Stomach smooth muscle (tissue), 2 donors: ENCODE measurements at regions not wholly inside any gene's neighbourhood (a gene's known extent, or its start where the extent isn't known, plus 50 kb on each side); places are given as distances from the start of the nearest gene placed in this dataset.

Experiments
- H3K27ac ChIP-seq: one replicate; pipeline ENCODE4 v1.7.0; 2013; ENCODE audit warnings: mild to moderate bottlenecking, low read length, inconsistent platforms
- H3K27me3 ChIP-seq, 2 donors: one replicate each; pipeline ENCODE4 v1.7.0; 2013; ENCODE audit warnings: low read length in 2 of 2; ENCODE audit not compliant: insufficient read depth in 2 of 2, control insufficient read depth in 1 of 2
- H3K36me3 ChIP-seq, 2 donors: one replicate each; pipeline ENCODE4 v1.7.0; 2013; ENCODE audit warnings: low read length in 2 of 2; ENCODE audit not compliant: control insufficient read depth in 2 of 2, insufficient read depth in 2 of 2
- H3K4me1 ChIP-seq: one replicate; pipeline ENCODE4 v1.7.0; 2013; ENCODE audit warnings: low read length; ENCODE audit not compliant: control insufficient read depth, insufficient read depth
- H3K4me3 ChIP-seq, 2 donors: one replicate each; pipeline ENCODE4 v1.7.0; 2013; ENCODE audit warnings: low read length in 2 of 2
- H3K9ac ChIP-seq, 2 donors: one replicate each; pipeline ENCODE4 v1.7.0; 2013; ENCODE audit warnings: low read length in 2 of 2, mild to moderate bottlenecking in 1 of 2
- H3K9me3 ChIP-seq, 2 donors: one replicate each; pipeline ENCODE4 v1.7.0; 2013; ENCODE audit warnings: low read length in 2 of 2; ENCODE audit not compliant: control insufficient read depth in 2 of 2
- donor health status: healthy.
- donor health status: Pancreatic carcinoma.

DNA sequence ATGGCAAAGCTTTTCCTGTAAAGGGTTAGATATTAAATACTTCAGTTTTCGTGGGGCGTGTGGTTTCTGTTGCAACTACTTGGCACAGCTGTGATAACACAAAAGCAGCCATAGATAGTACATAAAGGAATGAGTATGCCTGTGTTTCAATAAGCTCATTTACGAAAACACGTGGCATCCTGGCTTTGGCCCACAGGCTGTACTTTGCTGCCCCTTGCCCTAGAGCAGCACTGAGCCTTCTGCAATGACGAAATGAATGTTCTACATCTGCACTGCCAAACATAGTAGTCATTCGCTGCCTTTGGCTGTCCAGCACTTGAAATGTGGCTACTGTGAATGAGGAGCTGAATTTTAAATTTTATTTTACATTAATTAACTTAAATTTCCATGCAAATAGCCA is 376.2 kb upstream of the TPK1 start:
- no peaks in the 10 kb centered on the region for H3K4me1 ChIP-seq
- no peak overlapping the region for H3K27ac ChIP-seq
- H3K9me3 ChIP-seq, result no peaks in the 10 kb centered on the region
- H3K36me3 ChIP-seq, result peaks cover 0 to 2% of the 10 kb centered on the region in 2 donors
- H3K4me3 ChIP-seq, result no peak overlapping the region
- no peaks in the 10 kb centered on the region for H3K27me3 ChIP-seq
- no peak overlapping the region for H3K9ac ChIP-seq

DNA sequence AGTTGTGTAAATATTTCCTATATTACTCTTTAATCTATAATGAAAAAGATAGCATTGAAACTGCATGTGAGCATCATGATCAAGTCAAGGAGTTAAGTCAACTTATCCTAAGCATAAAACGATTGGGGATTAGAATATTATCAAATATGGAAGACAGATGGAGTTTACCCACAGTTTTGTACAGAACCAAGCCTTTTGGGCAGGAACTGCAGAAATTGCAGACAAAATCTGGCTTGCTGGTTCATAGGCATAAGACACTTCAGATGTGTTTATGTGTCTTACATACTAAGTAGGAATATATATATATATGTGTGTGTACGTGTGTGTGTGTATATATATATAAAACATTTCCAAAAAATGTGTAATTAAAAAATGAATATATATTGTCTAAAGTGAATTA is 375.4 kb upstream of the TPK1 start:
- Histone ChIP-seq H3K27ac (no peak overlapping the region), H3K4me1 (no peaks in the 10 kb centered on the region), H3K9me3 (no peaks in the 10 kb centered on the region), H3K4me3 (no peak overlapping the region), H3K27me3 (no peaks in the 10 kb centered on the region), H3K9ac (no peak overlapping the region), H3K36me3 (peaks cover 0 to 2% of the 10 kb centered on the region in 2 donors)

DNA sequence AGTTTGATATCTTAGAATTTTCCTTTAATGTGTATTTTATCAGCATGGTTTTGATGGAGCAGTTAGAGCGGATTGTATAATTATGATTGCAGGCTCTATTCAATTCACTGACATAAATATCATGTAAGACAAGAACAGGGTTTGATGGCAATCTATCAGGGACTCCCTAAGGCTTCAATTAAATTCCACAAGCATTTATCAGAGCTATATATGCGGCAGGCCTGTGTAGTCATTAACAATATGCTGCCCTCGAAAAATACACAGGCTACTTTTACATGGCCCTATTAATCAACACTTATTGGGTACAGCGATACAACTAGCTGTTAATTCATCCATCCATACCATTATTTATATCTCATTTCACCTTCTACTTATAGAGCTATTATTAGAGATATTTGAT is 358.1 kb upstream of the TPK1 start:
- H3K27me3 ChIP-seq, result no peaks in the 10 kb centered on the region
- H3K27ac ChIP-seq, result no peak overlapping the region
- no peaks in the 10 kb centered on the region for H3K4me1 ChIP-seq
- H3K36me3 ChIP-seq, result no peaks in the 10 kb centered on the region
- no peak overlapping the region for H3K4me3 ChIP-seq
- no peak overlapping the region for H3K9ac ChIP-seq
- H3K9me3 ChIP-seq, result no peaks in the 10 kb centered on the region

DNA sequence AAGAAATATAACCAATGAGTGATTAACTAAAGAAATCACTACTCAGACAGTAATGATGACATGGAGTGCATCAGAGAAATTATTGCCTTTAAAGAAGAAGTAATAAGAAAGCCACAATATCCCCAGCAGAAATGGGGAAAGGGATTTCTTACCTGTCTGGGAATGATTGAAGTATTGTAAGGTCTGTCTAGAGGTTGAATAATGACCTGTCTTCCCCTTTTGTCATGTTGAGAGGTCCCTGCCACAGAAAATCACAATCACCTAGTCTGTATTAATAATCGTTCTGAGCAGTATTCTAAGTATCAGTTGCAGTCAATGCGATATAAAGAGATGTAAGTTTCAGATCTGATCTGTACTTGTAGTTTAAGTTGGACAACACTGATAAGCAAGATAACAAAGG is 349.1 kb upstream of the TPK1 start:
- no peak overlapping the region for H3K4me3 ChIP-seq
- H3K27ac ChIP-seq, result no peak overlapping the region
- no peaks in the 10 kb centered on the region for H3K4me1 ChIP-seq
- H3K9ac ChIP-seq, result no peak overlapping the region
- H3K36me3 ChIP-seq, result no peaks in the 10 kb centered on the region
- no peaks in the 10 kb centered on the region for H3K27me3 ChIP-seq
- H3K9me3 ChIP-seq, result no peaks in the 10 kb centered on the region

DNA sequence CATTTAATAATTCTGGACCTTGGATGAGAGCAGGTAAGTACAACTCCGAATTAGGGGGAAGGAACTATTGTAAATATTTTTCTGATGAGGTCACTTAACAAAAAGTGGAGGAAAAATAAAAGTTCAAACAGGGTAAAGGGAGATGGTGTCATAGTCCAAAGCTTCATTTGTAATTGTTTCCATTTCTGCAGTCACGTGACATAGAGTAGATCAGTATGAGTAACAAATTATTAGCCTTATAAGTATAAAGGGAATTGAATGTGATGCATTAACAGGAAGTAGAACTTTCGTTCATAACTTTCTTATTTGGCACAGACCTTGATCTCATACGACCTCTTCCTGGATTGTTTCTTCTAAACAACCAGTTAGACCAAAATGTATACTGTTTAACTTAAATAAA is 347.2 kb upstream of the TPK1 start:
- H3K9me3 ChIP-seq, result no peaks in the 10 kb centered on the region

DNA sequence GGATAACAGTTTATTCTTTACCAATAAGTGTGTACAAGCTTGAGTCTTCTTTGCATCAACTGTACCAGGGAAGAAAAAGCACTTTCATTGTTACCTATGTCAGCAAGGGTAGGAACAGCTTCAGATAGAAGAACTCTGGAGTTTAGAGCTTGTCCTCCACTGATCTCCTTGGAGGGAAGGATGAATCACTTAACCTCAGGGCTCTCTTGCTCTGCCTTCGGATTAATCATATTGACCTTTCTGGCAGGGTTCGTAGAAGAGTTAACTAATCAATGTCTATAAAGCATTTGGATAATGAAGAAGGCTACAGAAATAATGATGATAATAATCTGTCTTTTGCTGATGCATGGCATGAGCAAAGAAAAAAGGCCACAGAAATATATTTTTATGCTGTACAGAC is 339.5 kb upstream of the TPK1 start:
- Histone ChIP-seq H3K9ac (no peak overlapping the region), H3K9me3 (no peaks in the 10 kb centered on the region), H3K36me3 (no peaks in the 10 kb centered on the region), H3K4me3 (no peak overlapping the region), H3K4me1 (no peaks in the 10 kb centered on the region), H3K27me3 (no peaks in the 10 kb centered on the region), H3K27ac (no peak overlapping the region)

More for the DNA sequence above, 347.2 kb upstream of the TPK1 start:
- Histone ChIP-seq H3K36me3 (no peaks in the 10 kb centered on the region), H3K4me3 (no peak overlapping the region), H3K4me1 (no peaks in the 10 kb centered on the region), H3K27me3 (no peaks in the 10 kb centered on the region), H3K9ac (no peak overlapping the region), H3K27ac (no peak overlapping the region)

DNA sequence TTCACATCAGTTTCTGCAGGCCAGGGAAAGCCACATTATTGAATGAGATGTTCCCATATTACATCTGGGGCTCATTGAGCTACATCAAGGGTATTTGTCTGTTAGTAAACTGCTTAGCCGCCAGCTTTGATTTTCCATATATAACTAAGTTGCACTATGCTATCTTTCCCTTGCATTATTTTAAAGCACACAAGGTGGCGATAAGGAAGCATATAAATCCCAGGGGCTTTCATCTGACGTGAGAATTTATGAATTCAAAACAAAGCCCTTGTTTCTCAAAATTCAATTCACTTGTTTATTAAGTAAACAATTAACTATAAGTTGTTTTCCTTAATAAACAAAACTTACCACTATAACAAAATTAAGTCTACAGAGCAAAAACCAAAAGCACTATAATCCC is 334.1 kb upstream of the TPK1 start:
- Histone ChIP-seq H3K4me3 (no peak overlapping the region), H3K36me3 (no peaks in the 10 kb centered on the region), H3K27ac (no peak overlapping the region), H3K9me3 (no peaks in the 10 kb centered on the region), H3K4me1 (no peaks in the 10 kb centered on the region), H3K9ac (no peak overlapping the region), H3K27me3 (no peaks in the 10 kb centered on the region)

DNA sequence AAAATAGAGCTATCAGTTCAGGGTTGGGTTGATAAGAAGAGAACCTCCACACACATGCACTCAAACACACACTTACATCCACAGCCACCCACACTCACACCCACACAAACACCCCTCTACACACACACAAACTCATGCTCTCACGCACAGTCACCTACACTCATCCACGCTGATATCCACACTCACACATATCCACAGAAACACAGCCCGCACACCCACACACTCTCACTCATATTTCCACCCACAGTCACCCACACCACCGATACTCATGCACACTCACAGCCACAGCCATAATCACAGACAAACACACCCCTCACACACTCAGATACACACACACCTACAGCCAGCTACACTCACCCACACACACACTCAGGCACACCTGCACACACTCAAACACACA is 333.0 kb upstream of the TPK1 start:
- no peaks in the 10 kb centered on the region for H3K9me3 ChIP-seq
- no peak overlapping the region for H3K4me3 ChIP-seq
- no peaks in the 10 kb centered on the region for H3K36me3 ChIP-seq
- H3K9ac ChIP-seq, result no peak overlapping the region
- no peaks in the 10 kb centered on the region for H3K27me3 ChIP-seq
- no peaks in the 10 kb centered on the region for H3K4me1 ChIP-seq
- no peak overlapping the region for H3K27ac ChIP-seq

DNA sequence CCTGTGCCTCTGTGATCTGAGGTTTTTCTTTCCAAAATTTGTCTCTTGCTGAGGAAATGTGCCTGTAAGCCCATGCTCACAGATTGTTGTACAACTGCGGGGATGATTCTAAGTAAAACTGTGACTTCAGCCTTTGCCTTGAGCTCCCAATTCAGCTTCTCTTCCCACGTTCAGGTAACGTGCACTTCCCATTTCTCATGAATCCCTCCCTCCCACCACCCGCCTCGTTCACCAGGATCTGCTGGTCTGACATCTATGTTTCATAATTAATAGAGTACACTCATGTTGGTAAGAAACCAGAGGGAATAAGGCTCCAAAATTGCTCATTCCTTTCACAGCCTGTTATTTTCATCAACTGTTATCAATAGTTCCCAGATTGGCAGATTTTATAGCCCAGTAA is 332.6 kb upstream of the TPK1 start:
- no peak overlapping the region for H3K27ac ChIP-seq

DNA sequence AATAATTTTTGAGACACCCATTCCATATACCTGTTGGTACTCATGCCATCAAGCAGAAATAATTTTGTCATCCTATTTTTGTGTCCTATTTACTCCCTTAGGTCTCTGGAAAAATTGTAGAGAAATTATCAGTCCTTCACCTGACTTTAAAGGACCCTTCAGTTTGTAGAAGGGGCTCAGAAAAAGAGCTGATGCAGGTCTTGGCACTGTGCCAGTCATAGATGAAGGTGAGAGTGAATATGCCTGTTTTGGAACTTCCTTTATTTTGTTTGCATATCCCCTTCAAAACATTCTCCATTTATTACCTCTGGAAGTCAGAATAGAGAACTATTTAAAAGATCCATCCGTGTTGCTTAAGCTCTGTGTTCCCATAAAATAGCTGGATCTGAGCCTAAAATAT is 321.0 kb upstream of the TPK1 start:
- no peaks in the 10 kb centered on the region for H3K9me3 ChIP-seq
- no peak overlapping the region for H3K27ac ChIP-seq
- no peak overlapping the region for H3K9ac ChIP-seq
- no peak overlapping the region for H3K4me3 ChIP-seq
- H3K27me3 ChIP-seq, result no peaks in the 10 kb centered on the region
- H3K36me3 ChIP-seq, result no peaks in the 10 kb centered on the region
- no peaks in the 10 kb centered on the region for H3K4me1 ChIP-seq

More for the DNA sequence above, 332.6 kb upstream of the TPK1 start:
- H3K4me1 ChIP-seq, result no peaks in the 10 kb centered on the region
- no peak overlapping the region for H3K9ac ChIP-seq
- no peak overlapping the region for H3K4me3 ChIP-seq
- H3K9me3 ChIP-seq, result no peaks in the 10 kb centered on the region
- H3K27me3 ChIP-seq, result no peaks in the 10 kb centered on the region
- H3K36me3 ChIP-seq, result no peaks in the 10 kb centered on the region

DNA sequence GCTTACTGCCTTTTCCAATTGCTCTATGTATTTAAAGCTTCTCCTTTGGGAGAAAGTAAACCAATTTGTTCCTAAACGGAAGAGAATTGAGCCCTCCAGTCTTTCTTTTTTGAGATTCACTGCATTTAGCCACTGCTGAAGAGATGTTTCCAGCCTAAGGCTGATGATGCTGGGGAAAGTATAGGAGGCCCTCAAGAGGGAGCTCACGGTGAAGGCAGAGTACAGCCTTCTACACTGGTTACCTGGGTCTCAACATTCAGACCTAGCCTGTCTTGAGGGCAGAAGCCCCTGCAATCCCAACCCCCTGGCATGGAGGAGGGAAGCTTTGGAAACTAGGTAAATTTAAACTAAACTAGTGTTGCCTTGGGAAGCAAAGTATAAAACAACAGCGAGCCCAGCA is 316.7 kb upstream of the TPK1 start:
- no peak overlapping the region for H3K4me3 ChIP-seq
- H3K27me3 ChIP-seq, result no peaks in the 10 kb centered on the region
- H3K36me3 ChIP-seq, result no peaks in the 10 kb centered on the region
- no peaks in the 10 kb centered on the region for H3K9me3 ChIP-seq
- H3K27ac ChIP-seq, result no peak overlapping the region
- H3K4me1 ChIP-seq, result no peaks in the 10 kb centered on the region
- H3K9ac ChIP-seq, result no peak overlapping the region

DNA sequence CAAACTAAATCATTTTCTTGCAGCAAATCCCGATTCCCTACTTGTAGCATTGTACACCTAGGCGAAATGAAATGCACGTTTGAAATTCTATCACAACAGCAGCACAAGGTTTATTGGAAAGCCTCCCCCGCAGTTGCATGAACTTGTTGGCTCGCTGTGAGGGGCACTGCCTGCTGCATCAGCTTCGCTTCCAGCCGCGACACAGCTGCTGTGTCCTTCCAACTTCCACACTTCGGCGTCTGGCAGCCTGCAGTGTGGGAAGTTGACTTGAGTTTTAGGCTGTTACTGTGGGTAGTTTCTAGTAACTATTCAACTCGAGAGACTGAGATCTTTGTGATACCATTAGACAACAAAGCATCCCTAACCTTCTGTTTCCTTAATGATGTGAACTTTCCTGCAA is 315.8 kb upstream of the TPK1 start:
- Histone ChIP-seq H3K36me3 (no peaks in the 10 kb centered on the region), H3K9me3 (no peaks in the 10 kb centered on the region), H3K27ac (no peak overlapping the region), H3K27me3 (no peaks in the 10 kb centered on the region), H3K4me3 (no peak overlapping the region), H3K9ac (no peak overlapping the region), H3K4me1 (no peaks in the 10 kb centered on the region)
